GM23248 (cell line): ENCODE measurements at regions not wholly inside any gene's neighbourhood (a gene's known extent, or its start where the extent isn't known, plus 50 kb on each side); places are given as distances from the start of the nearest gene placed in this dataset.

ENCODE experiments used
- DNase-seq: peaks from one replicate; pipeline ENCODE4 v3.0.0-alpha.2; 2015
- H2AFZ ChIP-seq: fragments of 200-600 bp; sonication (generic); 2 replicates; pipeline ENCODE4 v1.6.1; 2016; ENCODE audit warnings: antibody characterized with exemption
- H3F3A ChIP-seq: fragments of 200-600 bp; sonication (generic); 2 replicates; pipeline ENCODE4 v1.6.1; 2016; ENCODE audit warnings: mild to moderate bottlenecking, antibody characterized with exemption, mixed run types; ENCODE audit not compliant: insufficient read depth
- H3K27ac ChIP-seq: fragments of 200-600 bp; sonication (generic); 2 replicates; pipeline ENCODE4 v1.5.1; 2016; ENCODE audit warnings: mild to moderate bottlenecking
- H3K27me3 ChIP-seq: fragments of 200-600 bp; sonication (generic); replicated peaks from 2 replicates; pipeline ENCODE4 v1.6.1; 2016; ENCODE audit warnings: mild to moderate bottlenecking; ENCODE audit not compliant: insufficient read depth
- H3K36me3 ChIP-seq: fragments of 200-600 bp; sonication (generic); 2 replicates; pipeline ENCODE4 v1.6.1; 2016; ENCODE audit warnings: low read depth, mild to moderate bottlenecking
- H3K4me1 ChIP-seq: fragments of 200-600 bp; sonication (generic); 2 replicates; pipeline ENCODE4 v1.6.1; 2016; ENCODE audit warnings: mild to moderate bottlenecking; ENCODE audit not compliant: insufficient read depth
- H3K4me2 ChIP-seq: fragments of 200-600 bp; sonication (generic); one replicate; pipeline ENCODE4 v1.6.1; 2016; ENCODE audit warnings: mild to moderate bottlenecking; ENCODE audit not compliant: unreplicated experiment
- H3K4me3 ChIP-seq: fragments of 200-600 bp; sonication (generic); 2 replicates; pipeline ENCODE4 v1.5.1; 2016; ENCODE audit warnings: mild to moderate bottlenecking
- H3K79me2 ChIP-seq: fragments of 200-600 bp; sonication (generic); 2 replicates; pipeline ENCODE4 v1.6.1; 2016; ENCODE audit warnings: mild to moderate bottlenecking; ENCODE audit not compliant: insufficient read depth
- H3K9ac ChIP-seq: fragments of 200-600 bp; sonication (generic); 2 replicates; pipeline ENCODE4 v1.6.1; 2016; ENCODE audit warnings: mild to moderate bottlenecking
- H3K9me2 ChIP-seq: fragments of 200-600 bp; sonication (generic); 2 replicates; pipeline ENCODE4 v1.6.1; 2016; ENCODE audit warnings: mixed run types, mild to moderate bottlenecking, moderate library complexity; ENCODE audit not compliant: insufficient read depth
- H3K9me3 ChIP-seq: fragments of 200-600 bp; sonication (generic); one replicate; pipeline ENCODE4 v1.6.1; 2017; ENCODE audit warnings: low read depth
- H4K20me1 ChIP-seq: fragments of 200-600 bp; sonication (generic); 2 replicates; pipeline ENCODE4 v1.6.0; 2016; ENCODE audit not compliant: insufficient read depth
- EZH2 ChIP-seq: fragments of 200-600 bp; sonication (generic); IDR thresholded peaks from 2 replicates; pipeline ENCODE4 v1.6.1; 2018; ENCODE audit warnings: antibody characterized with exemption, mild to moderate bottlenecking; ENCODE audit not compliant: insufficient read depth, poor library complexity, severe bottlenecking
- EZH2phosphoT487 ChIP-seq: fragments of 200-600 bp; sonication (generic); IDR thresholded peaks from 2 replicates; pipeline ENCODE4 v1.6.1; 2018; ENCODE audit warnings: antibody characterized with exemption, moderate library complexity, mild to moderate bottlenecking, low read depth; ENCODE audit not compliant: insufficient read depth
- WGBS, 2 experiments: methylation state at CpG; one replicate each; pipeline ENCODE4 v1.1.6; 2015 to 2017; ENCODE audit warnings: low lambda C conversion rate in 2 of 2, low coverage in 1 of 2; ENCODE audit errors: missing lambda C conversion rate in 2 of 2; 5-methylcytosine and 5-hydroxymethylcytosine counted together
- in situ Hi-C: fragments of 300-500 bp; cut with MboI; formaldehyde crosslinking; loops from 2 replicates; pipeline ENCODE4 v1.15.0; 2020

GRCh38 chr1:105326886-105327285, 1577.2 kb downstream of the AMY1C start:
- TF ChIP-seq EZH2, result no peak
- no peak for TF ChIP-seq EZH2phosphoT487
- in situ Hi-C loops, result no loop called here
- H4K20me1 ChIP-seq, result no peaks in the 10 kb centered on the region

DNA sequence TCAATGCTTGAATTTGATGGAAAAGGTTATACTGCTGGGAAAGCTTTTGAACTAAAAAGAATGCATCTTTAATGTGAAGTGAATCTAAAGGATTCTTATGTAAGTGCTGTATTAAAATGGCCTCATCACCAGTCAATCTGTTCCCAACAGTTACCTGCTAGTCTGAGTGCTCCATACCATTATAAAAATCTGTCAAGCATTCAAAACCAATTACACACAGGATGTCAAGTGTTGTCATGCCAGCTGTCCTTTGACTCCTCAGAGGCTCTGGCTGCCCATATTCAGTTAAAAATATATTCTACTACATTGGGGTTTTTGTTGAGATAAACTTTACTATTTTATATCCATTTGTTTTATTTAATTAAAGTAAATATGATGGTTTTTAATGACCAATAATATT, 1587.7 kb downstream of the AMY1C start:
- Histone ChIP-seq H3K9me3 (no peaks in the 10 kb centered on the region), H3K4me3 (no peak overlapping the region), H3K9me2 (no peaks in the 10 kb centered on the region; the same call in 1 of the 2 replicates), H3F3A (no peaks in the 10 kb centered on the region), H3K4me2 (no peak overlapping the region), H3K36me3 (no peaks in the 10 kb centered on the region), H3K9ac (no peak overlapping the region), H4K20me1 (no peaks in the 10 kb centered on the region), H3K27ac (no peak overlapping the region), H3K27me3 (no peaks in the 10 kb centered on the region), H3K4me1 (no peaks in the 10 kb centered on the region), H2AFZ (no peak overlapping the region), H3K79me2 (no peaks in the 10 kb centered on the region)
- DNase-seq, result no peak
- TF ChIP-seq EZH2phosphoT487 (no peak), EZH2 (no peak)
- in situ Hi-C loops, result no loop called here

More at GRCh38 chr1:105326886-105327285, 1577.2 kb downstream of the AMY1C start:
- Histone ChIP-seq H3K27me3 (no peaks in the 10 kb centered on the region), H3K9me3 (no peaks in the 10 kb centered on the region), H3K79me2 (no peaks in the 10 kb centered on the region), H3K9me2 (no peaks in the 10 kb centered on the region), H3K4me1 (no peaks in the 10 kb centered on the region), H3K4me2 (no peak overlapping the region), H3K4me3 (no peak overlapping the region), H2AFZ (no peak overlapping the region), H3K27ac (no peak overlapping the region), H3K36me3 (no peaks in the 10 kb centered on the region), H3K9ac (no peak overlapping the region), H3F3A (no peaks in the 10 kb centered on the region)
- DNase-seq, result no peak
- 5 to 6% methylated on average over 1 of the region's 1 CpG for WGBS, 2 experiments

DNA sequence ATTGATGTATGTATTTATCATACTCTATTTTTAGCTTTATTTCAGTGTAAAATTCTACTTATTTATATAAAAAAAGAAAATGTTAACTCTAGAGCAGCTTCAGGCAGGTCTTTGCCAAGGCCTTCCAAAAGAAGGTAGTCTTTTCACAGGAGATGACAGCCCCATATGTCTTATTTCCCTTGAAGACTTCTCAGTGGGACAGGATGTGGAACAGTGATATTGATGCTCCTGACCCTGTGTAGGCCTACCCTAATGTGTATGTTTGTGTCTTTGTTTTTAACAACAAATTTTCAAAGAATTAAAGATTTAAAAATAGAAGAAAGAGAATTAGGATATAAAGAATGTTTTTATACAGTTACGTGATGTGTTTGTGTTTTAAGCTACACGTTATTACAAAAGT, 1593.6 kb downstream of the AMY1C start:
- Histone ChIP-seq H3K4me1 (no peaks in the 10 kb centered on the region), H3K27me3 (no peaks in the 10 kb centered on the region), H3K27ac (no peak overlapping the region), H3K36me3 (no peaks in the 10 kb centered on the region), H3K9me3 (no peaks in the 10 kb centered on the region), H3K9me2 (no peaks in the 10 kb centered on the region; the same call in 1 of the 2 replicates), H2AFZ (no peak overlapping the region), H4K20me1 (no peaks in the 10 kb centered on the region), H3F3A (no peaks in the 10 kb centered on the region), H3K4me2 (no peak overlapping the region), H3K9ac (no peak overlapping the region), H3K79me2 (no peaks in the 10 kb centered on the region), H3K4me3 (no peak overlapping the region)
- no peak for TF ChIP-seq EZH2
- no peak for TF ChIP-seq EZH2phosphoT487
- in situ Hi-C loops, result no loop called here
- WGBS, 2 experiments, result 43 to 50% methylated on average over 2 of the region's 2 CpGs
- DNase-seq, result no peak

GRCh38 chr1:105359457-105359856, 1609.8 kb downstream of the AMY1C start:
- no peaks in the 10 kb centered on the region for H4K20me1 ChIP-seq
- in situ Hi-C loops, result no loop called here
- H2AFZ ChIP-seq, result no peak overlapping the region
- H3K79me2 ChIP-seq, result no peaks in the 10 kb centered on the region
- H3K9me3 ChIP-seq, result no peaks in the 10 kb centered on the region
- no peak overlapping the region for H3K4me2 ChIP-seq
- TF ChIP-seq EZH2 (no peak), EZH2phosphoT487 (no peak)
- no peak overlapping the region for H3K27ac ChIP-seq
- WGBS, 2 experiments, result 0 to 2% methylated on average over 1 of the region's 1 CpG
- H3K9ac ChIP-seq, result no peak overlapping the region
- no peaks in the 10 kb centered on the region for H3K36me3 ChIP-seq
- H3F3A ChIP-seq, result no peaks in the 10 kb centered on the region
- no peak for DNase-seq
- 0 out of 2 replicates have a peak, but pooled peaks cover 3% of the 10 kb centered on the region for H3K27me3 ChIP-seq
- H3K4me1 ChIP-seq, result no peaks in the 10 kb centered on the region
- H3K4me3 ChIP-seq, result no peak overlapping the region
- no peaks in the 10 kb centered on the region for H3K9me2 ChIP-seq

- 6 to 20% methylated on average over 1 of the region's 1 CpG for WGBS, 2 experiments
- H2AFZ ChIP-seq, result no peak overlapping the region
- H3K4me2 ChIP-seq, result no peak overlapping the region
- H3K79me2 ChIP-seq, result no peaks in the 10 kb centered on the region
- H3K9ac ChIP-seq, result no peak overlapping the region
- no peaks in the 10 kb centered on the region for H4K20me1 ChIP-seq
- H3K9me3 ChIP-seq, result no peaks in the 10 kb centered on the region
- in situ Hi-C loops, result no loop called here
- H3K4me3 ChIP-seq, result no peak overlapping the region
- H3K9me2 ChIP-seq, result no peaks in the 10 kb centered on the region
- H3K36me3 ChIP-seq, result no peaks in the 10 kb centered on the region
- no peaks in the 10 kb centered on the region for H3K4me1 ChIP-seq
- H3F3A ChIP-seq, result no peaks in the 10 kb centered on the region
- no peak for TF ChIP-seq EZH2phosphoT487
- TF ChIP-seq EZH2, result no peak
- H3K27ac ChIP-seq, result no peak overlapping the region
- no peak for DNase-seq
- 0 out of 2 replicates have a peak, but pooled peaks cover 3% of the 10 kb centered on the region for H3K27me3 ChIP-seq
These were observed 1612.7 kb downstream of the AMY1C start for GRCh38 chr1:105362438-105362837.
